ENCODE measurements at regions not wholly inside any gene's neighbourhood (a gene's known extent, or its start where the extent isn't known, plus 50 kb on each side); places are given as distances from the start of the nearest gene placed in this dataset.

DNA sequence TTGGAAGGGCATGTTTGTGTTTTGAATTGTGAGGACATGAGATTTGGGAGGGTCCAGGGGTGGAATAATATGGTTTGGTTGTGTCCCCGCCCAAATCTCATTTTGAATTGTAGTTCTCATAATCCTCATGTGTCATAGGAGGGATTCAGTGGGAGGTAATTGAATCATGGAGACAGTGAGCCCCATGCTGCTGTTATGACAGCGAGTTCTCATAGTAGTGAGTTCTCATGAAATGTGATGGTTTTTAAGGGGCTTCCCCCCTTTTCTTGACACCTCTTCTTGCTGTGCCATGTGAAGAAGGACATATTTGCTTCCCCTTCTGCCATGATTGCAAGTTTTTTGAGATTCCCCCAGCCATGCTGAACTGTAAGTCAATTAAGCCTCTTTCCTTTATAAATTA is 260.0 kb downstream of the DUSP6 start:
- H2BK15ac ChIP-seq (ENCODE audit: low read depth, poor library complexity, severe bottlenecking), result no peak overlapping the region
- H3K4me3 ChIP-seq (ENCODE audit: insufficient read depth in 1 of 2, low read depth in 1 of 2, low read length in 2 of 2), result no peak overlapping the region
- no peaks in the 10 kb centered on the region for H3K79me1 ChIP-seq (replicated peaks; ENCODE audit: low read length, poor library complexity, severe bottlenecking)
- H3K27me3 ChIP-seq (ENCODE audit: control insufficient read depth in 1 of 2, insufficient read depth in 1 of 2, low read length in 2 of 2), result no peaks in the 10 kb centered on the region
- no peak overlapping the region for H3K18ac ChIP-seq (ENCODE audit: low read depth in 1 of 2, low read length in 2 of 2)
- H3K23ac ChIP-seq (ENCODE audit: low read length in 2 of 2), result no peak overlapping the region
- no peaks in the 10 kb centered on the region for H3K36me3 ChIP-seq (ENCODE audit: control insufficient read depth in 1 of 2, insufficient read depth in 2 of 2, low read depth in 1 of 2, low read length in 2 of 2)
- H2BK5ac ChIP-seq (ENCODE audit: low read depth, low read length, poor library complexity, severe bottlenecking), result no peak overlapping the region
- H4K8ac ChIP-seq (ENCODE audit: low read length), result no peak overlapping the region
- 100% methylated on average over 2 of the region's 2 CpGs for WGBS
- H3K4me1 ChIP-seq (ENCODE audit: control insufficient read depth, insufficient read depth, low read depth, low read length), result no peaks in the 10 kb centered on the region
- no peak overlapping the region for H3K4ac ChIP-seq (ENCODE audit: low read depth in 1 of 2, low read length in 2 of 2)
- H3K9ac ChIP-seq (ENCODE audit: low read length), result no peak overlapping the region
- H2AFZ ChIP-seq (ENCODE audit: low read depth, low read length), result no peak overlapping the region
- H3K27ac ChIP-seq (ENCODE audit: low read length, poor library complexity, severe bottlenecking), result no peak overlapping the region
- no peak overlapping the region for H2BK12ac ChIP-seq (ENCODE audit: low read length in 2 of 2)
- no peak overlapping the region for H2BK120ac ChIP-seq (ENCODE audit: low read depth, low read length)
- H2AK5ac ChIP-seq (ENCODE audit: low read length, severe bottlenecking), result no peak overlapping the region
- H3K4me2 ChIP-seq (ENCODE audit: low read length, poor library complexity, severe bottlenecking), result no peak overlapping the region
- no peak for DNase-seq
- no peak overlapping the region for H4K91ac ChIP-seq (ENCODE audit: low read length)
- no peak overlapping the region for H3K14ac ChIP-seq (ENCODE audit: low read length in 2 of 2)
- peaks cover 19% of the 10 kb centered on the region for H3K9me3 ChIP-seq (ENCODE audit: control insufficient read depth, low read length)

GRCh38 chr12:89091293-89091841 is 260.9 kb downstream of the DUSP6 start:
- peaks cover 19% of the 10 kb centered on the region for H3K9me3 ChIP-seq (ENCODE audit: control insufficient read depth, low read length)
- no peak overlapping the region for H3K9ac ChIP-seq (ENCODE audit: low read length)
- H3K14ac ChIP-seq (ENCODE audit: low read length in 2 of 2), result no peak overlapping the region
- H2BK5ac ChIP-seq (ENCODE audit: low read depth, low read length, poor library complexity, severe bottlenecking), result no peak overlapping the region
- H3K27ac ChIP-seq (ENCODE audit: low read length, poor library complexity, severe bottlenecking), result no peak overlapping the region
- no peak overlapping the region for H4K8ac ChIP-seq (ENCODE audit: low read length)
- no peak overlapping the region for H2BK12ac ChIP-seq (ENCODE audit: low read length in 2 of 2)
- H3K4me2 ChIP-seq (ENCODE audit: low read length, poor library complexity, severe bottlenecking), result no peak overlapping the region
- no peak overlapping the region for H3K23ac ChIP-seq (ENCODE audit: low read length in 2 of 2)
- H3K4me1 ChIP-seq (ENCODE audit: control insufficient read depth, insufficient read depth, low read depth, low read length), result no peaks in the 10 kb centered on the region
- H4K91ac ChIP-seq (ENCODE audit: low read length), result no peak overlapping the region
- no peak overlapping the region for H2BK120ac ChIP-seq (ENCODE audit: low read depth, low read length)
- no peak overlapping the region for H2AK5ac ChIP-seq (ENCODE audit: low read length, severe bottlenecking)
- H3K27me3 ChIP-seq (ENCODE audit: control insufficient read depth in 1 of 2, insufficient read depth in 1 of 2, low read length in 2 of 2), result no peaks in the 10 kb centered on the region
- no peak overlapping the region for H2BK15ac ChIP-seq (ENCODE audit: low read depth, poor library complexity, severe bottlenecking)
- DNase-seq, result no peak
- H3K4ac ChIP-seq (ENCODE audit: low read depth in 1 of 2, low read length in 2 of 2), result no peak overlapping the region
- no peaks in the 10 kb centered on the region for H3K79me1 ChIP-seq (replicated peaks; ENCODE audit: low read length, poor library complexity, severe bottlenecking)
- 87% methylated on average over 1 of the region's 1 CpG for WGBS
- no peak overlapping the region for H3K4me3 ChIP-seq (ENCODE audit: insufficient read depth in 1 of 2, low read depth in 1 of 2, low read length in 2 of 2)
- H3K36me3 ChIP-seq (ENCODE audit: control insufficient read depth in 1 of 2, insufficient read depth in 2 of 2, low read depth in 1 of 2, low read length in 2 of 2), result no peaks in the 10 kb centered on the region
- H2AFZ ChIP-seq (ENCODE audit: low read depth, low read length), result no peak overlapping the region
- no peak overlapping the region for H3K18ac ChIP-seq (ENCODE audit: low read depth in 1 of 2, low read length in 2 of 2)

- Histone ChIP-seq H3K27me3 (ENCODE audit: control insufficient read depth in 1 of 2, insufficient read depth in 1 of 2, low read length in 2 of 2) (no peaks in the 10 kb centered on the region), H3K9me3 (ENCODE audit: control insufficient read depth, low read length) (peaks cover 19% of the 10 kb centered on the region), H3K9ac (ENCODE audit: low read length) (no peak overlapping the region), H3K4me2 (ENCODE audit: low read length, poor library complexity, severe bottlenecking) (no peak overlapping the region), H3K36me3 (ENCODE audit: control insufficient read depth in 1 of 2, insufficient read depth in 2 of 2, low read depth in 1 of 2, low read length in 2 of 2) (no peaks in the 10 kb centered on the region), H2AK5ac (ENCODE audit: low read length, severe bottlenecking) (no peak overlapping the region), H3K4me3 (ENCODE audit: insufficient read depth in 1 of 2, low read depth in 1 of 2, low read length in 2 of 2) (no peak overlapping the region), H2BK120ac (ENCODE audit: low read depth, low read length) (no peak overlapping the region), H3K14ac (ENCODE audit: low read length in 2 of 2) (no peak overlapping the region), H4K8ac (ENCODE audit: low read length) (no peak overlapping the region), H3K4ac (ENCODE audit: low read depth in 1 of 2, low read length in 2 of 2) (no peak overlapping the region), H4K91ac (ENCODE audit: low read length) (no peak overlapping the region), H2AFZ (ENCODE audit: low read depth, low read length) (no peak overlapping the region), H2BK5ac (ENCODE audit: low read depth, low read length, poor library complexity, severe bottlenecking) (no peak overlapping the region), H3K4me1 (ENCODE audit: control insufficient read depth, insufficient read depth, low read depth, low read length) (peaks cover 2% of the 10 kb centered on the region), H2BK12ac (ENCODE audit: low read length in 2 of 2) (no peak overlapping the region), H2BK15ac (ENCODE audit: low read depth, poor library complexity, severe bottlenecking) (no peak overlapping the region), H3K27ac (ENCODE audit: low read length, poor library complexity, severe bottlenecking) (no peak overlapping the region), H3K79me1 (replicated peaks; ENCODE audit: low read length, poor library complexity, severe bottlenecking) (no peaks in the 10 kb centered on the region), H3K23ac (ENCODE audit: low read length in 2 of 2) (no peak overlapping the region), H3K18ac (ENCODE audit: low read depth in 1 of 2, low read length in 2 of 2) (no peak overlapping the region)
- WGBS, result 43% methylated on average over 1 of the region's 2 CpGs
- no peak for DNase-seq
Measured at GRCh38 chr12:89089264-89089663, 263.0 kb downstream of the DUSP6 start.

- peaks cover 2% of the 10 kb centered on the region for H3K4me1 ChIP-seq (ENCODE audit: control insufficient read depth, insufficient read depth, low read depth, low read length)
Measured at GRCh38 chr12:89087876-89088275, 264.4 kb downstream of the DUSP6 start.

More at GRCh38 chr12:89087876-89088275, 264.4 kb downstream of the DUSP6 start:
- Histone ChIP-seq H3K23ac (ENCODE audit: low read length in 2 of 2) (no peak overlapping the region), H3K18ac (ENCODE audit: low read depth in 1 of 2, low read length in 2 of 2) (no peak overlapping the region), H3K4ac (ENCODE audit: low read depth in 1 of 2, low read length in 2 of 2) (no peak overlapping the region), H3K14ac (ENCODE audit: low read length in 2 of 2) (no peak overlapping the region), H2BK5ac (ENCODE audit: low read depth, low read length, poor library complexity, severe bottlenecking) (no peak overlapping the region), H3K27me3 (ENCODE audit: control insufficient read depth in 1 of 2, insufficient read depth in 1 of 2, low read length in 2 of 2) (no peaks in the 10 kb centered on the region), H4K91ac (ENCODE audit: low read length) (no peak overlapping the region), H3K27ac (ENCODE audit: low read length, poor library complexity, severe bottlenecking) (no peak overlapping the region), H2BK120ac (ENCODE audit: low read depth, low read length) (no peak overlapping the region), H3K9ac (ENCODE audit: low read length) (no peak overlapping the region), H2BK12ac (ENCODE audit: low read length in 2 of 2) (no peak overlapping the region), H3K4me2 (ENCODE audit: low read length, poor library complexity, severe bottlenecking) (no peak overlapping the region), H2AK5ac (ENCODE audit: low read length, severe bottlenecking) (no peak overlapping the region), H2AFZ (ENCODE audit: low read depth, low read length) (no peak overlapping the region), H4K8ac (ENCODE audit: low read length) (no peak overlapping the region), H3K36me3 (ENCODE audit: control insufficient read depth in 1 of 2, insufficient read depth in 2 of 2, low read depth in 1 of 2, low read length in 2 of 2) (no peaks in the 10 kb centered on the region), H2BK15ac (ENCODE audit: low read depth, poor library complexity, severe bottlenecking) (no peak overlapping the region), H3K79me1 (replicated peaks; ENCODE audit: low read length, poor library complexity, severe bottlenecking) (no peaks in the 10 kb centered on the region), H3K4me3 (ENCODE audit: insufficient read depth in 1 of 2, low read depth in 1 of 2, low read length in 2 of 2) (no peak overlapping the region), H3K9me3 (ENCODE audit: control insufficient read depth, low read length) (peaks cover 18% of the 10 kb centered on the region)
- WGBS, result 25% methylated on average over 1 of the region's 1 CpG
- no peak for DNase-seq
